HCEC 1CT (cell line): ENCODE measurements at regions not wholly inside any gene's neighbourhood (a gene's known extent, or its start where the extent isn't known, plus 50 kb on each side); places are given as distances from the start of the nearest gene placed in this dataset.
"Not testable (repeated sequence)": the region's sequence is repeated elsewhere in the genome, so short reads cannot be mapped to it uniquely, and the experiment has no call there.

ENCODE experiments used
- DNase-seq: peaks from one replicate; pipeline ENCODE4 v3.0.0-alpha.2; 2017

GRCh38 chr3:104437131-104437750, 929.5 kb upstream of the ALCAM start:
- peak; percentile 88 for DNase-seq

DNA sequence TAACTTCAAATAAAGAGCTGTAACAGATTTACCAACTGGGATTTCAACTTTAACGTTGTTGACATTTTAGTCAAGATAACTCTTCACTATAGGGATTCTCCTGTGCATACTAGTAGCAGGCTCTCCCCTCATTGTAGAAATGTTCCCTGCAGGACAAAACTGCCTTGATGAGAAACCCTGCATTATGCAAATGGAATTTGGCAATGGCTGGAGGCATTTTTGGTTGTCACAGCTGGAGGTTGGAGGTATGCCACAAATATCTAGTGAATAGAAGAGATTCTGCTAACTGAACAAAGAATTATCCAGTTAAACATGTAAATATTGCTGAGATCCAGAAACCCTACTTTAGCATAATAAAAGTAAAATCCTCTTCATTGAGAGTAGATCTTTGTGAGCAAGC, 928.8 kb upstream of the ALCAM start:
- DNase-seq, result peak; percentile 47

GRCh38 chr3:104438706-104439105, 928.0 kb upstream of the ALCAM start:
- DNase-seq, result no peak

DNA sequence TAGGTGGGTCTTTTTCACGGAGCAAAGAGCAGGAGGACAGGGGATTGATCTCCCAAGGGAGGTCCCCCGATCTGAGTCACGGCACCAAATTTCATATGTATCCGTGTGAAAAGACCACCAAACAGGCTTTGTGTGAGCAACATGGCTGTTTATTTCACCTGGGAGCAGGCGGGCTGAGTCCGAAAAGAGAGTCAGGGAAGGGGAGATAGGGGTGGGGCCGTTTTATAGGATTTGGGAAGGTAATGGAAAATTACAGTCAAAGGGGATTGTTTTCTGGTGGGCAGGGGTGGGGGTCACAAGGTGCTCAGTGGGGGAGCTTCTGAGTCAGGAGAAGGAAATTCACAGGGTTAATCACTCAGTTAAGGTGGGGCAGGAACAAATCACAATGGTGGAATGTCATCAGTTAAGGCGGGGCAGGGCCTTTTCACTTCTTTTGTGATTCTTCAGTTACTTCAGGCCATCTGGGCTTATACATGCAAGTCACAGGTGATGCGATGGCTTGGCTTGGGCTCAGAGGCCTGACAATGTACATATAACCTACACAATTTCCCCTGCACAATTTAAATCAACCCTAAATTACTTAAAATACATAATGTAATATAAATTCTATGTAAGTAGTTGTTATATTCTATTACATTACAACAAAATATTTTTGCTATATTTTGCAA, 921.3 kb upstream of the ALCAM start:
- DNase-seq, result not testable (repeated sequence)

GRCh38 chr3:104447681-104448080, 919.0 kb upstream of the ALCAM start:
- no peak for DNase-seq

DNA sequence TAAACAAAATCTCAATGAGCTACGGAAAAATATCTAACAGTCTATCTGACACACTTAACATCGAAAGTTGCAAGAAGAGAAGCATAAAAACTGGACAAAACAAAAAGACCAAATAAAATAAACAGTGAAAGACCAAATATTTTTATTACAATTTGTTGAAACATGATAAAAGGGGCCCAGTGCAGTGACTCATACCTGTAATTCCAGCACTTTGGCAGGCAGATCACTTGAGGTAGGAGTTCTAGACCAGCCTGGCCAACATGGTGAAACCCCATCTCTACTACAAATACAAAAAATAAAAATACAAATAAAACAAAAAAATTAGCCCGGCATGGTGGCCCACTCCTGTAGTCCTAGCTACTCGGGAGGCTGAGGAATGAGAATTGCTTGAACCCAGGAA, 914.0 kb upstream of the ALCAM start:
- DNase-seq, result no peak

- no peak for DNase-seq
These were observed 908.1 kb upstream of the ALCAM start for GRCh38 chr3:104458657-104459056.

DNA sequence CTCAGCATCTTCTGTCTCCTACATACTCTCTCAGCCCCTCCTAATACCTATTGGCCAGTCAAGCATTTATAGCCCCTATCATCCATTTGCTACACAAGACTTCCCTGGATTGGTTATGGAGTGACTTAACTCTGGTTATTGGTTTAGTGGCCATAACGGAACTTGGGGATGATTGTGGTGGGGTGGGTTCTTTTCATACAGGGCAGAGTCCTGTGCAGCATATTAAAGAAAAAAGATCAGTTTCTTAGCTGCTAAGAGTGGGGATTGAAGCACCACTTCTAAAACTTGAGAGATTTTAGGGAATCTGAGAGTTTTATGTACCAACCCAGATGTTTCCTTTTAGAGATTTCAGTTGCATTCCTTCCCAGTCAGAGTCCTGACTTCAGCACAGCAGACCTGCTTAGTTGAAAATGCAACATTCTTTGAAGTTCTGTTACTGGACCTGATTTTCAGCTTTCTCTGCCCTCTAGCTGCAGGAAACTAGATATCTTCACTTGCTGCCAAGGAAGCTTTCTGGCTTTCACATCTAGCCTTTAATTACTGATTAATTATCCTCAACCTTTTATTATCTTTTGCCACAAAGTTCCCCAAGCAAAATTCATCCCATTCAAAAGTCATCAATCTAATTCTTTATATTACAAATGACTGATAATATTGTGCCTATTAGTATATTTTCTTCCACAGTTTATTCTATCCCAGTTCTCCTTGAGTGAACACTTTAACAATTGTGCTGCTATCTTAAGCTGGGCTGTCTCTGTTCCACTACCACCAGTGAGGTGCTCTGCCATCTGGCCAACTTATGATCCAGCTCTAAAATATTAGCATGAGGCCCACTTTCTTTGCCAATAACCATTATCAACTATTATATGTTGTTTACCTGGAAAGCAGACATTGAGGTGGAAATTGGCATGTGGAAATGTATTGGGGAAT, 906.0 kb upstream of the ALCAM start:
- peak; percentile 62 for DNase-seq

DNA sequence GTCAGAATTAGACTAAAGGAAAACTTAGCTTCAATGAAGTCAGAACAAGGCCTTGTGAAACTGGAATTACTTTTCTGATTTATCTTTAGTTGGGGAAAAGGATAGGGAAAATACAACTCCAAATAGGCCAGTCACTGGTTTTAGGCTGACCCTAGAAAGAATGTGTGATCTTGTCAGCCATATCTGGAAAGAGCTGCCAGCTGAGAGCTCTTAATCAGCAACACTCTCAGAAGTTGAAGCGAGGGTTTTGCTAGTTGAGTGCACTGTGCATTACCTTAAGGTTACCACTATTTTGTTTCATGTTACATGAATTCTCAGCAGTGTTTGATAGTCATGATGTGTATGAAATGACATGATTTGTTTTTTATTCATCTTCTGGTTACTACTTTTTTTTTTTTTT, 905.3 kb upstream of the ALCAM start:
- DNase-seq, result no peak

GRCh38 chr3:104472221-104472620, 894.5 kb upstream of the ALCAM start:
- DNase-seq, result no peak

DNA sequence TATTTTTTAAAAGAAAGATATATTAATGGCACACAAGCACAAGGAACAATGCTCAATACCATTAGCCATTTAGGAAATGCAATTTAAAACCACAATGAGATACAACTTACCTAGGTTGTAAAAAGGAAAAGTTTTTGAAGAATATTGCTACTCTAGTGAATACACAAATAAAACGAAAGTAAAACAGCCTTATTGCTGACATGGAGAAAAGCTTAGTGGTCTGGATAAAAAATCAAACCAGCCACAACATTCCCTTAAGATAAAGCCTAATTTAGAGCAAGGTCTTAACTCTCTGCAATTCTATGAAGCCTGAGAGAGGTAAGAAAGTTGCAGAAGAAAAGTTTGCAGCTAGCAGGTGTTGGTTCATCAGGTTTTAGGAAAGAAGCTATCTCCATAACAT, 892.7 kb upstream of the ALCAM start:
- DNase-seq, result no peak

- no peak for DNase-seq
These were observed 863.7 kb upstream of the ALCAM start for GRCh38 chr3:104503022-104503421.

DNA sequence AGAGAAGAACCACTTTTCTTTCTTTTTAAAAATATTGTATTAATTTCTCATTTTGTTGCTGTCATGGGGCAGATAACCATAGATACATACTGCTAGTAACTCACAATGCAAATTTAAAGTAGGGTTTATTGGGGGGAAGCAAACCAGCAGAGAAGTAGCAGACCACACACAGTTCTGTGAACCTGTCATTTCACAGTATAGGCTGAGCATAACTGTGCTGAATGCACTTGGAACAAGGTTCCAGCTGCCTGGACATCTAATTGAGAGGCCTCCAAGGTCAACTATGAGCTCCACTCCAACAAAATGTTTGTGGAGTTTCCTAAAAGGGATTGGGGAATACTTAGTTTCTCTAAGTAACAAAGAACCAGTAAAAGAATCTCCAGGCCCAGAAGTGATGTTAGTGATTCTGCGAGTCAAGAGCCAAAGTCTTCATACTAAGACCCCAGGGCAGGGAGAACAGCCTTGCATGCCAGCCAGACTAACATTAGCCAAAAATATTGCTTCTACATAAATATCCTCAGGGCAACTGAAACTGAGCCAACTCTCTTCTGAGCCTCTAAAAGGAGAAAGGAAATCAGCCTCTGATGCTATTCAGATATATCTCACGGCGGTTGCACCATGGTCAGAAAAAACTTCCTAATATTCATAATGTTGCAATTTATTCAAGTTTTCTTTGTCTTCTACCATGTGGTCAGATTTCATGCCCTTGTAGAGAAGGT, 856.4 kb upstream of the ALCAM start:
- DNase-seq, result no peak

DNA sequence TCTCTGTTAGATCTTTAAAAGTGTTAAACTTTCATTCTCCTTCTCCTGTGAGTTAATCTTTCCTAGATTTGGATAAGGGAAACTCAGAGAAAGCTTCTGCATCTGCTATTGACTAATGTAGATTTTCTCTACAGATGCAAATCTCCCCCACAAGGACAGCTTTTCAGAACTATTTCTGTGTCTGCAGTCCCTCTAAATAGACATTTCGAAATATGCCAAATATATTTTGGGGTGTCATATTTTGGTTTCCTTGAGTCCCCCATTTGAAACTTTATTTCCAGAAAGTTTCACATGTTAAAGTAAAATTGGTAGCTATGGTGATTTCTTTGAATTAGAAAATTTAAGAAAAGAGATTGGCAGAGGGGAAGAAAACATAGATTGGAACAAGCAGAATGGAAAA, 852.3 kb upstream of the ALCAM start:
- no peak for DNase-seq

GRCh38 chr3:104514776-104515175, 851.9 kb upstream of the ALCAM start:
- DNase-seq, result no peak

DNA sequence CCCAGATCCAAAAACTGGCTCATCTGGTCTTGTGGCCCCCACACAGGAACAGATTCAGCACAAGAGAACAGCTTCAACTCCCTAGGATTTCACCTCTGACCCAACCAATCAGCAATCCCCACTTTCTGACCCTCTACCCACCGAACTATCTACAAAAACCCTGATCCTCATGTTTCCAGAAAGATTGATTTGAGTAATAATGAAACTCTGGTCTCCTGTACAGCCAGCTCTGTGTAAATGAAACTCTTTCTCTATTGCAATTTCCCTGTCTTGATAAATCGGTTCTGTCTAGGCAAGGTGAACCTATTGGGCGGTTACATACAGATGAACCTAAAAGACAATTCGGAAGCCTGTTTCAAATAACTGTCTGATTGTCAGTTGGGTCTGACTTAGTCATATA, 847.6 kb upstream of the ALCAM start:
- DNase-seq, result no peak

GRCh38 chr3:104519468-104520227, 847.1 kb upstream of the ALCAM start:
- DNase-seq, result no peak

- peak; percentile 3 for DNase-seq
These were observed 846.5 kb upstream of the ALCAM start for GRCh38 chr3:104520228-104520655.

DNA sequence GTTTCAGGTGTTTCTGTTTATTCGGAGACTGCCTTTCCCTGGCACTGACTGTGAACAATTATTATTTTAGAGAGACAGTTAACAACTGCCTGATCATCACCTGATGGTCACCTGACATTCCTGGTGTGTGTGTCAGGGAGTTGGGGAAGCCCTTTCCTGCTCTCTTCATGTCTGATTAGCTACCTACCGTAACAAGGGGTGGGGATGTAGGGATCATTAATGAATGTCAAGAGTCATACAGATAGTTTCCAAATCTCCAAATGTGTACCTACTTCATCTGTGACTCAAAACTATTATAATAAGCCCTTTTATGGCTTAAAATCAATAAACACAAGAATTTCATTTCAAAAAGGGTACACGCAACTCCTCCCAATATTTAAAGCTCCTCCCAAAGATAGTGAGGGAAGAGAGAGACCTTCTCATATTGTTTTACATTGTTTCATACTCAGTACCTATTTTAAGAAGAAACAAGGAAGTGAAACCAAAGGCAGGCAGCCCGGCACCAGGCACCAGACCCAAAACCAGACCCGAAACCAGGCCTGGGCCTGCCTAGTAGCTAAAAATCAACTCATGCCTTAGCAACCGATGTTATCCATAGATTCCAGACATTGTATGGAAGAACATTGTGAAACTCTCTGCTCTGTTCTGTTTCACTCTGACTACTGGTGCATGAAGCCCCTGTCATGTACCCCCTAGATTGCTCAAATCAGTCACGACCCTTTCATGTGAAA, 844.9 kb upstream of the ALCAM start:
- no peak for DNase-seq

- no peak for DNase-seq
These were observed 843.6 kb upstream of the ALCAM start for GRCh38 chr3:104523136-104523535.

GRCh38 chr3:104526901-104527401, 839.8 kb upstream of the ALCAM start:
- DNase-seq, result no peak
